ENCODE measurements at regions not wholly inside any gene's neighbourhood (a gene's known extent, or its start where the extent isn't known, plus 50 kb on each side); places are given as distances from the start of the nearest gene placed in this dataset.

GRCh38 chr5:13003457-13003856, 941.0 kb downstream of the DNAH5 start:
- no peaks in the 10 kb centered on the region for H3K36me3 ChIP-seq
- TF ChIP-seq CTCF (IDR thresholded peaks at IDR 0.05) (no peak), POLR2A (IDR thresholded peaks at IDR 0.05) (no peak)
- no peak overlapping the region for H3K4me3 ChIP-seq
- DNase-seq, result no peak
- H3K27ac ChIP-seq, result no peak overlapping the region
- no peaks in the 10 kb centered on the region for H3K27me3 ChIP-seq
- H3K4me1 ChIP-seq, result no peaks in the 10 kb centered on the region
- peaks cover 0 to under 1% (median 0%) of the 10 kb centered on the region in 4 donors for H3K9me3 ChIP-seq

- no peaks in the 10 kb centered on the region for H3K9me3 ChIP-seq
- H3K36me3 ChIP-seq, result no peaks in the 10 kb centered on the region
- no peak overlapping the region for H3K27ac ChIP-seq
- H3K4me1 ChIP-seq, result no peaks in the 10 kb centered on the region
- H3K27me3 ChIP-seq, result no peaks in the 10 kb centered on the region
- no peak for DNase-seq
- no peak overlapping the region for H3K4me3 ChIP-seq
- TF ChIP-seq CTCF (IDR thresholded peaks at IDR 0.05) (no peak), POLR2A (IDR thresholded peaks at IDR 0.05) (no peak)
Measured at GRCh38 chr5:12999667-13000066, 944.8 kb downstream of the DNAH5 start.

GRCh38 chr5:12985142-12985541, 959.3 kb downstream of the DNAH5 start:
- Histone ChIP-seq H3K27ac (no peak overlapping the region), H3K36me3 (no peaks in the 10 kb centered on the region), H3K4me3 (no peak overlapping the region), H3K9me3 (no peaks in the 10 kb centered on the region), H3K4me1 (no peaks in the 10 kb centered on the region), H3K27me3 (no peaks in the 10 kb centered on the region)
- DNase-seq, result no peak
- TF ChIP-seq POLR2A (IDR thresholded peaks at IDR 0.05) (no peak), CTCF (IDR thresholded peaks at IDR 0.05) (no peak)

- Histone ChIP-seq H3K36me3 (no peaks in the 10 kb centered on the region), H3K9me3 (no peaks in the 10 kb centered on the region), H3K27me3 (no peaks in the 10 kb centered on the region), H3K27ac (no peak overlapping the region), H3K4me1 (no peaks in the 10 kb centered on the region), H3K4me3 (no peak overlapping the region)
- TF ChIP-seq CTCF (IDR thresholded peaks at IDR 0.05), result no peak
- no peak for TF ChIP-seq POLR2A (IDR thresholded peaks at IDR 0.05)
- no peak for DNase-seq
Measured at GRCh38 chr5:12974856-12975255, 969.6 kb downstream of the DNAH5 start.

- Histone ChIP-seq H3K9me3 (no peaks in the 10 kb centered on the region), H3K4me1 (no peaks in the 10 kb centered on the region), H3K27me3 (no peaks in the 10 kb centered on the region), H3K27ac (no peak overlapping the region), H3K4me3 (no peak overlapping the region), H3K36me3 (no peaks in the 10 kb centered on the region)
- TF ChIP-seq CTCF (IDR thresholded peaks at IDR 0.05) (no peak), POLR2A (IDR thresholded peaks at IDR 0.05) (no peak)
- DNase-seq, result no peak
Measured at GRCh38 chr5:12965804-12966203, 978.7 kb downstream of the DNAH5 start.

- TF ChIP-seq POLR2A (IDR thresholded peaks at IDR 0.05) (no peak), CTCF (IDR thresholded peaks at IDR 0.05) (no peak)
- H3K4me3 ChIP-seq, result no peak overlapping the region
- H3K27me3 ChIP-seq, result no peaks in the 10 kb centered on the region
- no peak overlapping the region for H3K27ac ChIP-seq
- no peak for DNase-seq
- H3K36me3 ChIP-seq, result no peaks in the 10 kb centered on the region
- no peaks in the 10 kb centered on the region for H3K4me1 ChIP-seq
- no peaks in the 10 kb centered on the region for H3K9me3 ChIP-seq
Measured at GRCh38 chr5:12959713-12960112, 984.8 kb downstream of the DNAH5 start.

Data from Peyer's patch (tissue), 4 donors.